ENCODE measurements at regions not wholly inside any gene's neighbourhood (a gene's known extent, or its start where the extent isn't known, plus 50 kb on each side); places are given as distances from the start of the nearest gene placed in this dataset.

GRCh38 chr2:38450509-38450908 lies 73.4 kb upstream of the ATL2 start:
- H3K4me1 ChIP-seq = no peaks in the 10 kb centered on the region
- DNase-seq = no peak
- H3K36me3 ChIP-seq = no peaks in the 10 kb centered on the region
- ATAC-seq = no peak
- no peaks in the 10 kb centered on the region for H3K9me3 ChIP-seq
- intact Hi-C loops (cut with DNase I) = no loop called here
- H3K27me3 ChIP-seq = no peaks in the 10 kb centered on the region
- H3K27ac ChIP-seq = no peak overlapping the region
- WGBS (ENCODE audit: insufficient coverage, low coverage, low lambda C conversion rate, missing lambda C conversion rate) = 80% methylated on average over 1 of the region's 2 CpGs
- TF ChIP-seq POLR2A (IDR thresholded peaks at IDR 0.05) (no peak), CTCF (IDR thresholded peaks at IDR 0.05) (no peak)
- no peak overlapping the region for H3K4me3 ChIP-seq

- H3K27ac ChIP-seq = no peak overlapping the region
- no peak for ATAC-seq
- 90% methylated on average over 3 of the region's 6 CpGs for WGBS (ENCODE audit: insufficient coverage, low coverage, low lambda C conversion rate, missing lambda C conversion rate)
- no peak overlapping the region for H3K4me3 ChIP-seq
- intact Hi-C loops (cut with DNase I) = no loop called here
- H3K36me3 ChIP-seq = no peaks in the 10 kb centered on the region
- TF ChIP-seq CTCF (IDR thresholded peaks at IDR 0.05) (no peak), POLR2A (IDR thresholded peaks at IDR 0.05) (no peak)
- no peaks in the 10 kb centered on the region for H3K9me3 ChIP-seq
- H3K4me1 ChIP-seq = no peaks in the 10 kb centered on the region
- no peaks in the 10 kb centered on the region for H3K27me3 ChIP-seq
- no peak for DNase-seq
Measured at GRCh38 chr2:38448692-38449410, 71.8 kb upstream of the ATL2 start.

- Histone ChIP-seq H3K27me3 (no peaks in the 10 kb centered on the region), H3K27ac (no peak overlapping the region), H3K4me3 (no peak overlapping the region), H3K36me3 (no peaks in the 10 kb centered on the region), H3K4me1 (no peaks in the 10 kb centered on the region), H3K9me3 (no peaks in the 10 kb centered on the region)
- WGBS (ENCODE audit: insufficient coverage, low coverage, low lambda C conversion rate, missing lambda C conversion rate) = 83% methylated on average over 4 of the region's 7 CpGs
- intact Hi-C loops (cut with DNase I) = no loop called here
- DNase-seq (no peak), ATAC-seq (peak in 1 of 4 donors; percentile 14)
- no peak for TF ChIP-seq POLR2A (IDR thresholded peaks at IDR 0.05)
- no peak for TF ChIP-seq CTCF (IDR thresholded peaks at IDR 0.05)
Measured at GRCh38 chr2:38446906-38447561, 70.0 kb upstream of the ATL2 start.

- Histone ChIP-seq H3K27ac (no peak overlapping the region), H3K27me3 (no peaks in the 10 kb centered on the region), H3K36me3 (no peaks in the 10 kb centered on the region), H3K4me3 (no peak overlapping the region), H3K9me3 (no peaks in the 10 kb centered on the region), H3K4me1 (no peaks in the 10 kb centered on the region)
- TF ChIP-seq POLR2A (IDR thresholded peaks at IDR 0.05) (no peak), CTCF (IDR thresholded peaks at IDR 0.05) (peak; percentile 29 to 52 (median 34))
- WGBS (ENCODE audit: insufficient coverage, low coverage, low lambda C conversion rate, missing lambda C conversion rate) = 13% methylated on average over 4 of the region's 7 CpGs
- intact Hi-C loops (cut with DNase I) = no loop called here
- DNase-seq (no peak), ATAC-seq (peak; percentile 80 to 93 (median 90))
Measured at GRCh38 chr2:38446418-38446817, 69.3 kb upstream of the ATL2 start.

All from right lobe of liver (tissue), 6 donors.